HEK293 (cell line): ENCODE measurements at regions not wholly inside any gene's neighbourhood (a gene's known extent, or its start where the extent isn't known, plus 50 kb on each side); places are given as distances from the start of the nearest gene placed in this dataset.

Experiments
- ZBTB17 ChIP-seq: fragments of 450-650 bp; formaldehyde crosslinking; IDR thresholded peaks from 2 replicates; pipeline ENCODE4 v1.5.1; 2016; ENCODE audit warnings: missing biosample characterization, missing genetic modification characterization
- ZNF510 ChIP-seq: fragments of 450-650 bp; formaldehyde crosslinking; IDR thresholded peaks from 2 replicates; pipeline ENCODE4 v1.5.1; 2018; ENCODE audit warnings: mild to moderate bottlenecking, missing genetic modification characterization, missing biosample characterization; ENCODE audit not compliant: insufficient replicate concordance
- ZNF544 ChIP-seq: fragments of 450-650 bp; formaldehyde crosslinking; IDR thresholded peaks from 2 replicates; pipeline ENCODE4 v1.5.0; 2017; ENCODE audit warnings: missing biosample characterization, missing genetic modification characterization

DNA sequence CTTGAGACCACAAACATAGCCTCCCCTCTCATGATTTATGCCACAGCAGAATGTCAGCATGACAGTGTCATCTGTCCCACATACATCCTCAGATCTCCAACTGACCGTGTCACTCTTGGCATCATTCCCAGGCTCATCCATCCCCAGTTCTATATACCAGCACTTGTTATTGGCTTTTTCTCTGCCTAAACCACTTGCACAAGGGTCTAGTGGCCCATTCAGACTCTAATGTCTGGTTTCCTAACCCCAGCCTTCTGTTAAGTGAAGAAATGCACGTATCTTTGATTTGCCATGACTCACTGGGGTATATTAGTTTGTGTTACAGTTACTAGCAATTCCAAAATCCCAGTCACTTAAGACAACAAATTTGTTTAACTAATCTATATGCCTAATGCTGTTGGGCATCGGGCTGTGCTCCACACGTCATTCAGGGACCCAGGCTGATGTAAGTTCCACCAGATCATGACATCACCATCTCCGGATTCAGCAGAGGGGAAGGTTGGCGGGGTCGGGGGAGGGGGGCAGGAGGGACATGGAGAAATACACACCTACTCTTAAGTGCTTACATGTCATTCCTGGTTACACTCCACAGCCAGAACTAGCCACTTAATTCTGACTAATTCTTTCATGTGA, 517.4 kb downstream of the BUD13 start:
- no peak for TF ChIP-seq ZNF510 (tag by site-specific recombination)
- no peak for TF ChIP-seq ZBTB17 (tag by site-specific recombination)
- TF ChIP-seq ZNF544 (tag by site-specific recombination), result no peak
